Activated T-cell treated with anti-CD3 and anti-CD28 coated beads for 48 hours (primary cell): ENCODE measurements at regions not wholly inside any gene's neighbourhood (a gene's known extent, or its start where the extent isn't known, plus 50 kb on each side); places are given as distances from the start of the nearest gene placed in this dataset.
"Not testable (repeated sequence)": the region's sequence is repeated elsewhere in the genome, so short reads cannot be mapped to it uniquely, and the experiment has no call there.

Experiments used
- DNase-seq: peaks from one replicate; pipeline ENCODE4 v3.0.0-alpha.2; 2020; ENCODE audit warnings: low read depth

DNA sequence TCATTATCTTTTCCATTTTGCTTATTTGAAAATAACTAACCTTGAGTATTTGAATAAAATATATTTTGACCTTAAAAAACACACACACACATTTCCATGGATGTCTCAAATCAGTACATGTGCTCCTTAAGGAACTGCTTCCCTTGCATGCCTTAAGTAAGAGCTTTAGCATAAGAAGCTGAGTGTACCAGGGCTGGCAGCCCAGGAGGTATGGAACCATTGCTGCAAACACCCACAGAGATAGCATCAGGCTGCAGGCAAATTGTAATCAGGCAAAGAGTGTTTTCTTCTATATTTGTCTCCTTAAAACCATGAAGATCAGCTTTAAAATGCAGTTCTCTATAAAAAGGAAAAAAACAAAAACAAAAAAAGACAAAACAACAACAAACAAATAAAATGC is 160.6 kb downstream of the PLK2 start:
- DNase-seq: no peak

DNA sequence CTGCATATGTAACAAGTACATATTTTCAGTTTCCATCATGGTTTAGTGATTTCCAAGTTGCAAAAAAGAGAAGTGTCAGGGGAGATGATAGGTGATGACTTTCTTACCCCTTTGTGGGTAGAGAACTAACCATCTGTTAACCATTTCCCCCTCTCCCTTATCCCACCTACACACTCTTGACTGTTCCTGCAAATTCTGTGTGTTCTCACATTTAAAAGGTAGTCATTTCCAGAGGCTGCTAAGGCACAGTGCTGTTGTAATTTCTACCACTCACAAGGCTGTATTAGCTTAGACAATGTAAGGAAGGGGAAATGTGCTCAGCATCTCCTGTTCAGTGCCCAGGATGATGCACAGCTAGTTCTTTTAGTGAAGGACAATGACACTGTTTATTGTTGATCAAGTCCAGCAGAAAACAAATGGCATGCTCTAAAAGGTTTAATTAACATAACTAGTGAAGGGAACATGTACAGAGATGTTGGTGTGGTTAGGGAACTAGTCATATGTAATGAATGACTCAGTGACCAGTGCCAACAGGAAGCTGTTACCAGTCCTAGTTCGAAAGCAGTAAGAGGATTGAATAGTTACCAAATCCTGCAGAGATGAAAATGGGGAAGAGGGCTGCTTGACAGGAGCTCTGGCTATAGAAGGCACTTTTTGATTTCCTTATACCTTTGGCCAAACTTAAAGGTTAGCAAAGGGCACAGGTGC is 165.1 kb downstream of the PLK2 start:
- DNase-seq: no peak

GRCh38 chr5:58288275-58288674 is 171.6 kb downstream of the PLK2 start:
- not testable (repeated sequence) for DNase-seq

DNA sequence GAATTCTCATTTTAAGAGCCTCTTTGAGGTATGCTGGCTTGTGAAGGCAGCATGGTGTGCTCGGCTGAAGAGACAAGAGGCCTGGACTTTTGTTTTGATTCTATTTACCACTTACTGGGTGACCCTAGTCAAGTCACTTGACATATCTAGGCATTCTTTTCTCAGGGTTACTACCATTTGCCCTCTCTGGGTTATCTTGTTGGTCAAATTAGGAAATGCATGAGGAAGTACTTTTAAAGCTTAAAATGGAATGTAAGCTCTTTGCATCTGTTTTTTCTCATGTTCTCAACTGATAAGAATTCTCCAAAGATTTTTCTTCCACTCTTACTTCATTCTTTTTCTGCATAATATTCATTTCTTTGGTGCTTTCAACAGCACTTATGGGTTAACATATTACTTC is 173.1 kb downstream of the PLK2 start:
- DNase-seq: no peak

DNA sequence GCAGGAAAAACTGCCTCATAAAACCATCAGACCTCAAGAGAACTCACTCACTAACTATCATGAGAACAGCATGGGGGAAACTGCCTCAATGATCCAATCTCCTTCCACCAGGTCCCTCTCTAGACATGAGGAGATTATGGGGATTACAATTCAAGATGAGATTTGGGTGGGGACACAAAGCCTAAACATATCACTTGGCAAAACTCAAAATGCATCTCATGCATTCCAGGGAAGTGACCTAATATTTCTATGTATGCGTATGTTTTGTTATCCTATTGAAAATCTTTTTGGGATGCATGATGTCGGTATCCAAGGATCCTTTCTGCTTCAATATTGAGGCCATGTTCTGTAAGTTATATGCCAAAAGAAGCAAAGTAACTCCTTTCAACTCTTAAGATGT is 174.0 kb downstream of the PLK2 start:
- no peak for DNase-seq

GRCh38 chr5:58284886-58285285 is 175.0 kb downstream of the PLK2 start:
- DNase-seq: no peak

DNA sequence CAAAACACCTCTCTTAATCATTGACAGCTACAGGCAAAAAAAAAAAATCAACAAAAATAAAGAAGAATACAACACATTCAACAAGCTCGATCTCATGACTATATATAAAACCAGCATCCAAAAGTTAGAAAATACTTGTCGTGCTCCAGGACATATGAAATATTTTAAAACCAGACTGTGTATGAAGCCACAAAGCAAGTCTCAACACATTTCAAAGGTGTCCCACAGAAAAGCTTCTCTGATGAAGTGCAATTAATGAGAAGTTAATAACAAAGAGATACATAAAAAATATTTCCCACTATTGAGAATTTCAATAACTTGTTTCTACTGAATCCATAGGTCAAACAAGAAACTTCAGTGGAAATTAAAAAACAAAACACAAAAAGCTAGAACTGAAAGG is 178.7 kb downstream of the PLK2 start:
- no peak for DNase-seq

- no peak for DNase-seq
These were observed 180.6 kb downstream of the PLK2 start for GRCh38 chr5:58279259-58279658.

- DNase-seq: no peak
These were observed 183.5 kb downstream of the PLK2 start for GRCh38 chr5:58276431-58276830.

- DNase-seq: no peak
These were observed 184.4 kb downstream of the PLK2 start for GRCh38 chr5:58275516-58275915.

DNA sequence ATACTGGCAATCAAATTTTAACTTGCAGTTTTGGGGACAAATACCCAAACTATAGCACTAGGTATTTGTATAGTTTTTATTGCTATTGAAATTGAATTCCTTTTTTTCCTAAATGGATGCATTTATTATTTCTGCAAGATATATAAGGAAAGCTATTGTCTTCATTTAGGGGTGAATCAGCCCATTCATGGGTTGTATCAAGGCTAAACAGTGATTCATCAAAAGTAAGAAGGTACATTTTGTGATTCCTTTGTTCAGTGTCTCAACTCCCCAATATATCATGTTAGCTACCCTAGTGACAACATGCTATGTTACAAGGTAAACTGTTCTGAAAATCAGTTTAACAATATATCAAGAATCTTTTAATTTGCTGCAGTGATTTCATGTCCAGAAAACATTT is 185.7 kb downstream of the PLK2 start:
- no peak for DNase-seq

GRCh38 chr5:58273711-58274110 is 186.2 kb downstream of the PLK2 start:
- no peak for DNase-seq

DNA sequence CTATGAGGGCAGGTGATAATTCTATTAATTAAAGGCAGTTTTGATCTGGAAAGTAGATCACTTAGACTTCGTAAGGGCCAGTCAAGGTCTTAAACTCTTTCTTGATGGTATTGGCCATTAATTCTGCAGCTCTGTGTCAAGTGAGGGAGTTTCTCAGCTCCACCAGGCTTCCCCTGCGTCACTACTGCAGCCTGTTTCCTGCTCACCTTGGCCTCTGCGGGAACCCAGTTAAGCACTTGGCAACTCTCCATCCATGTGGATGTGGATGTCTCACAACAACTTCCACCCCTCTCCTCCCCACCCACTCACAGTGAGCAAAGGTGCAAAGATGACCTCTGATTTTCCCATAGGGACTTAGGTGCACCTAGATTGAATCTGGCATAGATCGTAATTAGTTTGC is 191.6 kb downstream of the PLK2 start:
- DNase-seq: no peak

DNA sequence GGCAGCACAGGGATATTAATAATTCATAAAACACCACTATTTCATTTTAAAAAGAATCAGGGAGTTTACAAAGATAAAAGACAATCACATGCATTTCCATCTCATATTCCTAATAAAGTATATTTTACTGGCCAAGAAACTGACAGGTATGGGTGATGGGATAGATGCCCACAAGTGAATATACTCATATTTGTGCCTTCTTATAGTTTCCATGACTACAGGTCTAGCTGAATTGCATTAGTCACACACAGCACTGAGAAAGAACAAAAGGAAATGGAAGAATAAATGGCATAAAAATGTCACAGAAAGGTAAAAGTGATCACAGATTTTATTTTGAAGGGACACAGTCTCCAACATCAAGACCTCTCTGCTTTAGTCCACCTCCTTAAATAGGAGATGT is 193.5 kb downstream of the PLK2 start:
- DNase-seq: no peak

DNA sequence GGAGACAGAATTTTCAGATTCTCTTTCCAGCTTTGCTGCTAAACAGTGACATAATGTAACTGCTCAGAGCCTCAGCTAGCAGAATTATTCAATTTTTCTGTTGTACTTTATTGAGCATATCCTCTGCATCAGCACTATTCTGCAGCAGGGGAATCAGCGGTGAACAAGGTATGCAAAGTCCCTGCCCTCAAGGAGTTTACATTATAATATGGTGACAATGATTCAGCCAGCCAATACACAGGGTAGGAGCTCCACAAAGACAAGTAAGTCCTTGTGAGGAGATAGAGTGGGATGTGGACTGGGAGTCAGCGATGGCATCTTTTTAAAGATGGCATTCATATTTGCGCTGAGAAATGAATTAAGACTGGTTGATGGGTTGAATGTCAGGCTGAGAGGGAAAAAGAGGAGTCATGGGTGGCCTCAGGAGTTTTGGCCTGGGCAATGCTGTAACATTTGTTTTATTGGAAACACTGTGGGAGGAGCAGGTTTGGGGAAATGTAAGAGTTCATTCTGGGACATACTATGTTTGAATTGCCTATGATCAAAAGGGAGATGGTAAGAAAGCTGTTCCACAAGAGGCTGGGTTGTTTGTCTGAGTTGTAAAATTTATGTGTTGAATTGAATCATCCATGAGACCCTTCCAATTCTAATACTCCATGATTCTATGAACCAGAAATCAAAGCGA is 194.5 kb downstream of the PLK2 start:
- no peak for DNase-seq

DNA sequence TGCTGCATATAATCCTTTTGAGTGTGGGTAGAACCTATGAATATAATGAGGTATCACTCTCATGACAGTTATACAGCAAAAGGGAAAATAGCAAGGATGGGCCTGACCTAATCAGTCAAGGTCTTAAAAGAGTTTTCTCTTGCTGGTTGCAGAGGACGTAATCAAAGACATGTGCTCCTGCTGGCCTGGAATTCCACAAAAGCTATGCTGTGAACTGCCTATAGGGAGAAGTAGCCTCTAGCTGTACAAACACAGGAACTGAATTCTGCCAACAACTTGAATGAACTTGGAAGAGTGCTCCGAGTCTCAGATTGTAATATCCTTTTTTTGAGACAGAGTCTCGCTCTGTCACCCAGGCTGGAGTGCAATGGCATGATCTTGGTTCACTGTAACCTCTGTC is 195.6 kb downstream of the PLK2 start:
- no peak for DNase-seq

DNA sequence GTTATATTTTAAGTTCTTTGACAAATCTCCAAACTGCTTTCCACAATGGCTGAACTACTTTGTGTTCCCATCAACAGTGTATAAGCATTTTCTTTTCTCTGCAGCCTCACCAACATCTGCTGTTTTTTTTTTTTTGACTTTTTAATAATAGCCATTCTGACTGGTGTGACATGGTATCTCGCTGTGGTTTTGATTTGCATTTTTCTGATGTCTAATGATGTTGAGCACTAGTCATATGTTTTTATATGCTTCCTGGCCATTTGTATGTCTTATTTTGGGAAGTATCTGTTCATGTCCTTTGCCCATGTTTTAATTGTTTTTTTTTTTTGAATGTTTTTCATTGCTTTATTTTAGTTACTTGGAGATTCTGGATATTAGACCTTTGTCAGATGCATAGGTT is 196.6 kb downstream of the PLK2 start:
- DNase-seq: no peak

DNA sequence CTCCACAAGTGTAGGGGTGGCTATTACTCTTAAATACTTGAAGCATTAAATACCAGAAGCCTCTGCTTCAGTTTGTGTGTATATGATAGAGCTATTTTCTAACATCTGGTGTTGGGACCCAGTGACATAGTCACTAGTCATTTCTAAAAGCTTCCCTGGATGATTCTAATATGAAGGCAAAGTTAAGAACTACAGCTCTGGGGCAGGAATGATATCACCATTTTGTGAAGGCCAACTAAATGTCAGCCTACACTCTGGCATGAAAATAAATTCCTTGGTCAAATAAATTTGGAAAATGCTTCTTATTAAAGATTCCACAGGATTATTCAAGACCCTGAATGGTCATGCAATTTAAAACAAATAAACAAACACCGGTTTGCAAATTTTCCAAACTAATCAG is 197.7 kb downstream of the PLK2 start:
- DNase-seq: no peak

GRCh38 chr5:58261605-58262004 is 198.3 kb downstream of the PLK2 start:
- no peak for DNase-seq

GRCh38 chr5:58260243-58260642 is 199.6 kb downstream of the PLK2 start:
- no peak for DNase-seq

DNA sequence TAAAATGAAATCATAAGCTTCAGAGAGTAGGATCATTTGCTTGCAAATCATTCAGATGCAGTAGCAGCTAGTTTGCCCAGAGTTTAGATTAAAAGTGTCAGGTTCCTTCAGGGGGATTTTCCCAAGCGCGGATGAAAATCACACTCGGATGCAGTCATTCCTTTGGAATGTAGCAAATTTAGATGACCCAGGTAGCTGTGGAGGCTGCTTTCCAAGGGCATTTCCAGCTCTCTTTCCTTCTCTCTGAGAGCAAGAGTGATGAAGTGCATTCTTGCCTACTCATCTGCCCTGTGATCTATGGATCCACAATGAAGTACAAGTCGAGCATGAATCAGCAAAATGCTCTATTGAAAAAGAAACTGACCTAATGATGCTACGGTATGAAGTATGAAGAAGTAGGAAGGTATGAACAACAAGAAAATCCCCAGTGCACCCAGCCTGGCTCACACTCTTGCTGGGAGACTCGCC is 200.2 kb downstream of the PLK2 start:
- no peak for DNase-seq

DNA sequence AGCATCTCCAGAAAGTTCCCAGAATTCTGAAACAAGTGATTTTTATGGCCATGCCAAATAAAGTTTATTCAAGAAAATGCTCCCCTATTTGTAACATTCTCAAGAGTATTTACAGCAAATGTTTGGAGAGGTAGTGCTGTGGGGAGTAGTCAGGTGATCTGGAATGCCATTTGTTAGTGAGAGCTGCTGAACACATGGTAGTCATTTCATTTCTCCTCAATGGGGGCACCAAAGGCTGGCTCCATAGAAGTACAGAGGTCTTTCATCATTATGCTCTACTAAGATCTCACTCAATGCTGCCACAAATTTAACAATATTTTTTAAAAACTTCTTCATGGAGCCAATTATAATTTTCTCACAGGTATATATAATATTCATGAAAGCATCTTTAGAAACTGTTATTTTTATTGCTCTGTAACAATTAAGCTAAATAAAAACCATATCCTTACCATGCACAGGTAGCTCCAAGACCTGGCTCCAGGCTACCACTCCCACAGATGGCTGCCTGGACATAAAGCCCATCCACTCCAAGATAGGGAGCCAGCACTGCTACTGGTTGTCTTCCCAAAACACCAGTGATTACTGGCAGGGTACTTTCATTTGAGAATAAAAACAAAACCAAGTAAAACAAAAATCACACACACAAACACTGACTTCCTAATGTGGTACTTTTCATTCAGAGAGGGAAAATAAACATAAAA is 200.8 kb downstream of the PLK2 start:
- DNase-seq: no peak

DNA sequence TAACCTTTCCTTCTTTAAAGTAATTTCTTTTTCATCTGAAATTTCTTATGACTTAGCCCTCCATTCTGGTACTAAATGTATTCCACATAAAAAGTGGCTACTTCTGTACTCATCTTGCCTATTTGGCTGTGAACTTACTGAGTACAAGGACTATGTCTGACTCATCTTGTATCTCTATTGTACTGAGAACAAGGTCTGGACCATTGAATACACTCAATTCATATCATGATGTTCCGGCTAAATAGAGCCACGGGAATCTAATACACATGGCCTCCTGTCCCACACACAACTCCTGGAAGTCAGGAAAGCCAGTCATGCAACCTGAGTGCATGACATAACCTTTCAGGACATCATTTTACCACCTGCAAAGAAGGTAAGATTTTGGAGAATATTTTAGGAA is 203.9 kb downstream of the PLK2 start:
- no peak for DNase-seq
